COLO668 (cell line): ENCODE measurements at regions not wholly inside any gene's neighbourhood (a gene's known extent, or its start where the extent isn't known, plus 50 kb on each side); places are given as distances from the start of the nearest gene placed in this dataset.

Experiments
- DNase-seq: peaks from one replicate; lab custom pipeline; 2025; ENCODE audit not compliant: unreplicated experiment; lab: John Stamatoyannopoulos, UW

DNA sequence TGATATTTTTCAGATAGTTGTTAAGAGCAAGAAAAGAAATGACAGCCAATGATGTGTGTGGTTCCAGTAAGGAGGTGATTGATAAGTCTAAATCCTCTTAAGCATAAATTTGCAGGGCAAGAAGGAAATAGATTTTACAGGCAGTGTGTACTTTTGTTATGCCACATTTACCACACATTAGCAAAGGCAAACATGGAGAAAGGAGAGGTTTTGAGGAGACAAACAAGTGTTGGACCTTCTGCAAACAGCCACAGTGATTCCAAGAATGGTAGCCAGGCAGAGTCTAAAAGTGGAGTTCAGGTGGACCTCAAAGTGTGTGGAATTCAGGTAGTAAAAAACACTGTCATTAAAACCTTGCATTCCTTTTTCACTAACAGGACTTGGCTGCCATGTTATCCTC is 295.9 kb upstream of the ITGA1 start:
- peak; percentile 6 for DNase-seq

GRCh38 chr5:52497133-52497693 is 290.5 kb upstream of the ITGA1 start:
- no peak for DNase-seq

DNA sequence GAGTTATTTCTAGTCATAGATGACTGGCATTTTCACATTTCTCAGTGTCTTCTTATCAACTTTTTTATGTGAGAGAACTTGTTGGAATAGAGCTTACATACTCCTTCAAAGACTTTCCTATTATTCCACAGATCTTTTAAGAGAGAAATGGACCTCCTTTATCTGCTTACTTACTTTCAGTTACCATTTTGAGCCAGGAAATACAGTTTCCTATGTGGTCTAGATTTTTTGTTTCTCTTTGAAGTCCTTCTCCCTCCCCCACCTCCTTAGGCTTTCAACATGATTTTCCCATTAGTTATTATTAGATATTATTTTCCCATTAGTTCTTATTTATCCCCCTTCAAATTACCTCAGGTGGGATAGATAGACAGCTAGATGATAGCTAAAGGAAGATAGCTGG is 289.1 kb upstream of the ITGA1 start:
- no peak for DNase-seq

GRCh38 chr5:52502460-52502999 is 285.2 kb upstream of the ITGA1 start:
- no peak for DNase-seq

- no peak for DNase-seq
Observed at GRCh38 chr5:52504584-52505240, 283.0 kb upstream of the ITGA1 start.

GRCh38 chr5:52517667-52518066 is 270.0 kb upstream of the ITGA1 start:
- no peak for DNase-seq

- no peak for DNase-seq
Observed at GRCh38 chr5:52520171-52520570, 267.5 kb upstream of the ITGA1 start.

DNA sequence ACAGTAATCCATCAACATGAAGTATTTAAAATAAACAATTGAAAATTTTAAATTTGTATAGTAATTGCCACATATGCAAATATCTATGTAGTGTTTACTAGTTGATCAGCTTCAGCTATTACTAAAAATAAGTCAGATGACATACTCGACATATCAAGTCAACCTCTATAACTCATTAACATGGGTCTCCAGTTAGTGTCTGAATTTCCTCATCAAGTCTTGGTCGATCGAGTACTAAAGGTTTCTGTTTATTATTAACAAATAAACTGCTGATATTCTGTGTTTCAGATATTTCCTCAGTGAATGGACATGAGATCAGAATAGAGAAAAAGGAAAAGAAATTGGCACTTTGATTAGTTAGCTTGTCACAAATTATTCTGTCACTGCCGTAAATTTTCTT is 266.5 kb upstream of the ITGA1 start:
- no peak for DNase-seq

GRCh38 chr5:52523701-52524100 is 264.0 kb upstream of the ITGA1 start:
- DNase-seq = no peak

- no peak for DNase-seq
Observed at GRCh38 chr5:52531105-52531504, 256.6 kb upstream of the ITGA1 start.

DNA sequence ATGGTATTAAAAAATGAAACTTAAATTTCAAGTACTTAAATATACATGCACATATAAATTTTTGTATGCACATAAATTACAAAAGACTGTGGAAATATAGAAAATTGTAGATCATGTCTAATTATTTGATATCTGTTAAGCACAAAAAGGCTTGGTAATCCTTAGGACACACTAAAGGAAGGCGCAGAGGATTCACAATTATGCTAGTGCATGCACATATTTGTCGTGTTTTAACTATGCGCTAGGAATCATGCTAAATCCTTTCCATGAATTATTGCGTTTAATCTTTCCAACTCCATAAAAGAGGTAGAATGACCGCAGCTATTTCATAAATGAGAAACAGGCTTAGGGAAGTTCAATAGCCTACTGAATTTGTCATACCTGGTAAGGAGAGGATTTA is 244.1 kb upstream of the ITGA1 start:
- DNase-seq = no peak

DNA sequence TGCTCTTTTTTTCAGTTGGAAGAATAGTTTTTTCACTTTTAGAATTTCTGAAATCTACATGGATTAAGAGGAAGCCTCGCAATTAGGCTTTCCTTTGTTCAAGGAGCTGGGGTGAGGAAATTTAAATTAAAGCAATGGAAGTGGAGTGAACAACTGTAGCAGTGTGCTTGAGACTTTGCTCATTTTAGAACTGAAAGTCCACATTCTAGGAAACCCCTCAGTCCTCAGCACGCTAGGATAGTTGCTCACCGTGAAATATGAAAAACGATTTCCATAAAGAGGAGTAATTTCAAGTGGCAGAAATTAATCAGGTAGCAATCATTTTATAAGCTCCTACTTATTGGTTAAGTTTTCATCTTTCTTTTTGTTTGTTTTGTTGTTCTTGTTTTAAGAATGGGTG is 243.0 kb upstream of the ITGA1 start:
- no peak for DNase-seq

GRCh38 chr5:52554293-52554692 is 233.4 kb upstream of the ITGA1 start:
- DNase-seq = no peak

GRCh38 chr5:52560366-52560765 is 227.3 kb upstream of the ITGA1 start:
- DNase-seq = no peak

DNA sequence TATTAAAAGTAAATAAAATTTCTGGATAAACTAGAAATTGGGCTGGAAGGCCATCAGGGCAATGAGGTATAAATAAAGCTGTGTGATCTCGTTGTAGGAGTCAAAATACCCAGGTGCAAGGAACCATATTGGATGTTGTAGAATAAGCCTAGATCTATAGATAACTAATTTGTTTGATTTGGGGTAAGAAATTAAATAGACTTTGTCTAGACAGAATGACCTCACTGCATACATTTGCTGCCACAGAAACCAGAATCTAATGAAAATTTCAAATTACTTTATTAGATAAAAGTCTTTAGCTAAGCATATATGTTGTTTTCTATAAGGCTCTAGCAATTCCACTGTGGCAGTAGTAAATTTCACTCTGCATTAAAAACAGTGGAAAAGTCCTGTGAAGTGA is 225.2 kb upstream of the ITGA1 start:
- DNase-seq = no peak

GRCh38 chr5:52564587-52564986 is 223.1 kb upstream of the ITGA1 start:
- DNase-seq = no peak

GRCh38 chr5:52577546-52577945 is 210.2 kb upstream of the ITGA1 start:
- DNase-seq = no peak

DNA sequence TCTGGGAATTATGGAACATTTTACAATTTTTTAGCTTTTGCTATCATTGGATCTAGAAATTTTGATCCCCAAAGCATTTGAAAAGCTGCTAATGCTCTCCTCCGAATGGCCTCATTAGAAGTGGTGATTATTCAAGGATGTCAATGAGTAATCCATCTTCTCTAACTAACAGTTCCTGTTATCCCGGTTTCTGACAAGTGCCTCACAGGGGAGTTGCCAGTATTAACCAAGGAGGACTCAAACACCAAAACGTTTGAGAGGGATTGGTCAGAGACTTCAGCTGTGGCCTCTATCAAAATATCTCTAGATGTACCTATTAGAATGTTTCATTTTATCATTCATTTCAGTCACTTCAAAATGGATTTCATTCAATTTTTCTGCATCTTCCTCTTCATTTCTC is 208.3 kb upstream of the ITGA1 start:
- peak; percentile 6 for DNase-seq

DNA sequence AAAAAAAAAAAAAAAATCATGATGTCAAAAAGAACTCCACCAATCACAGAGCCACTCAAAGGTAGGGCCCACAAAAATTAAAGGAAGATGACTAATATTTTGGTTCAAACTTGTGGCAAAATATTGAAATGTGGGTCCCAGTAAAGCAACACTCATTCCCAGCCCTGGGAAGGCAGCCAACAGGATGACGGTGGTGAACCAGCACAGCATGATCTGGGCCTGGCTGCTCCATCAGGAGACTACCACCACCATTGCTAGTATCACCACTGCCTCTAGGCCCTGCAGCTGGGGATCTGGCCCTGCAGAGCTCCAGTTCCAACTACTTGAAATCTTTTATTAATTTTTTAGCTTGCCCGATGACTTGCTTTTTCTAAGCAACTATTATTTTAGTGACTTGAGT is 206.8 kb upstream of the ITGA1 start:
- DNase-seq = no peak

- no peak for DNase-seq
Observed at GRCh38 chr5:52582313-52582712, 205.4 kb upstream of the ITGA1 start.

- DNase-seq = no peak
Observed at GRCh38 chr5:52587131-52587530, 200.6 kb upstream of the ITGA1 start.

DNA sequence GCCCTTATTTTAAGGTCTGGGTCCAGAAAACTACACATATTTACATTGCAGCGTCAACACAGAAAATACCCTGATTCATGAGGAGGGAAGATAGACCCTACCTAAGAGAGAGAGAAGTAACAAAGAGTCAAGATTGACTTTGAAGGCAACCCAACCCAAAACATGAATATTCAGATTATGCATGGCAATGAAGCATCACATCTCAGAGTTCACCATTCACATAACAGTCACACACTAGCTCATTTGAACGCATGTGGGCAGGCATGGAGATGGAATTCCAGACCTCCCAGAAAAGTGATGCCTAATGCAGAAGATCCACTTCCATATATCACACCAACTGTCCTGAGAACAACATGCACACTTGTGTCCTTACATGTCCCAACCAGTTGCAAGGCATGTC is 190.1 kb upstream of the ITGA1 start:
- no peak for DNase-seq

DNA sequence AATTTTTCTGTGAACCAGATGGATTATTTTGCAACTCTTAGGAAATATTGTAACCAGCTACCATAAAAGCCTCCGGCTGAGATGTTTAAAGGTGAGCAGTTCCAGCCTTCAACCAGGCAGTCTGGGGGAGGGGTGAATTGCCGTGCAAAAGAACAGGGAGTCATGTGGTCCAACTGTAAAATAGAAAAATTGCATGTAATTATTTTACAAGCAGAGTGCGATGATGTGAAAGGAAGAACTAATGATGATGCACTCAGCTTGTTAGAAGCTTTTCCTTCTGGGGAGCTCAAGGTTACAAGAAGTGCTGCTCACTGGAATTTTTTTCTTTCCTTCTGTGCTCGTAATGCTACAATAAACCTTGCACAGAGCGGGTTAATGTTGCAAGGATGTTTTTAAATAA is 188.7 kb upstream of the ITGA1 start:
- DNase-seq = no peak
